H9 (cell line): ENCODE measurements at regions not wholly inside any gene's neighbourhood (a gene's known extent, or its start where the extent isn't known, plus 50 kb on each side); places are given as distances from the start of the nearest gene placed in this dataset.

Experiments used
- DNase-seq: peaks from one replicate; pipeline ENCODE4 v3.0.0-alpha.2; 2017
- H2AFZ ChIP-seq: one replicate; pipeline ENCODE4 v1.6.1; 2013; ENCODE audit warnings: mild to moderate bottlenecking, low read length, control low read depth, moderate library complexity
- H2AK5ac ChIP-seq: 2 replicates; pipeline ENCODE4 v1.6.1; 2013; ENCODE audit warnings: low read length, control low read depth, mixed read lengths; ENCODE audit not compliant: insufficient read length
- H2BK120ac ChIP-seq: one replicate; pipeline ENCODE4 v1.6.1; 2013; ENCODE audit warnings: low read depth, mild to moderate bottlenecking, low read length, control low read depth, inconsistent platforms; ENCODE audit not compliant: poor library complexity, severe bottlenecking
- H2BK12ac ChIP-seq: 2 replicates; pipeline ENCODE4 v1.6.1; 2013; ENCODE audit warnings: low read length, control low read depth, mixed read lengths, low read depth; ENCODE audit not compliant: insufficient read length
- H2BK15ac ChIP-seq: 2 replicates; pipeline ENCODE4 v1.6.1; 2013; ENCODE audit warnings: low read depth, low read length, control low read depth
- H2BK20ac ChIP-seq: one replicate; pipeline ENCODE4 v1.6.1; 2013; ENCODE audit warnings: low read depth, mild to moderate bottlenecking, low read length, control low read depth, inconsistent platforms; ENCODE audit not compliant: poor library complexity, severe bottlenecking
- H2BK5ac ChIP-seq: 2 replicates; pipeline ENCODE4 v1.6.1; 2013; ENCODE audit warnings: low read length, control low read depth, mixed read lengths; ENCODE audit not compliant: insufficient read length
- H3K14ac ChIP-seq: 2 replicates; pipeline ENCODE4 v1.6.1; 2013; ENCODE audit warnings: low read length, control low read depth; ENCODE audit not compliant: insufficient read depth
- H3K18ac ChIP-seq: 2 replicates; pipeline ENCODE4 v1.6.1; 2013; ENCODE audit warnings: low read depth, mild to moderate bottlenecking, mixed read lengths, low read length, control low read depth; ENCODE audit not compliant: insufficient read length
- H3K23ac ChIP-seq: 2 replicates; pipeline ENCODE4 v1.6.1; 2013; ENCODE audit warnings: low read length, control low read depth, mixed read lengths, low read depth; ENCODE audit not compliant: insufficient read length
- H3K23me2 ChIP-seq: 2 replicates; pipeline ENCODE4 v1.6.1; 2013; ENCODE audit warnings: low read depth, mild to moderate bottlenecking, mixed read lengths, low read length, control low read depth; ENCODE audit not compliant: insufficient read length, poor library complexity, severe bottlenecking
- H3K27ac ChIP-seq: 2 replicates; pipeline ENCODE4 v1.5.1; 2013; ENCODE audit warnings: low read length, control low read depth, mixed read lengths, low read depth; ENCODE audit not compliant: insufficient read length
- H3K27me3 ChIP-seq: 2 replicates; pipeline ENCODE4 v1.6.1; 2013; ENCODE audit warnings: low read length, control low read depth, inconsistent platforms; ENCODE audit not compliant: insufficient read depth
- H3K4ac ChIP-seq: 2 replicates; pipeline ENCODE4 v1.6.1; 2013; ENCODE audit warnings: low read depth, mild to moderate bottlenecking, control low read depth, inconsistent platforms, low read length, moderate library complexity
- H3K4me1 ChIP-seq: 2 replicates; pipeline ENCODE4 v1.6.1; 2013; ENCODE audit warnings: low read length, control low read depth, inconsistent platforms; ENCODE audit not compliant: insufficient read depth
- H3K4me2 ChIP-seq: 2 replicates; pipeline ENCODE4 v1.6.1; 2013; ENCODE audit warnings: low read length, control low read depth, mixed read lengths; ENCODE audit not compliant: insufficient read length, insufficient read depth
- H3K56ac ChIP-seq: 2 replicates; pipeline ENCODE4 v1.6.1; 2013; ENCODE audit warnings: low read depth, mild to moderate bottlenecking, mixed read lengths, low read length, control low read depth; ENCODE audit not compliant: insufficient read length
- H3K79me1 ChIP-seq: 2 replicates; pipeline ENCODE4 v1.6.1; 2013; ENCODE audit warnings: low read depth, mild to moderate bottlenecking, moderate library complexity, low read length, control low read depth, inconsistent platforms; ENCODE audit not compliant: insufficient read depth, poor library complexity, severe bottlenecking
- H3K79me2 ChIP-seq: 2 replicates; pipeline ENCODE4 v1.6.1; 2013; ENCODE audit warnings: low read length, control low read depth, inconsistent platforms; ENCODE audit not compliant: insufficient read depth
- H3K9ac ChIP-seq: 2 replicates; pipeline ENCODE4 v1.6.1; 2013; ENCODE audit warnings: low read length, control low read depth, mixed read lengths; ENCODE audit not compliant: insufficient read length; ENCODE audit errors: extremely low read depth
- H3K9me3 ChIP-seq: one replicate; pipeline ENCODE4 v1.6.1; 2013; ENCODE audit warnings: low read depth, low read length, inconsistent platforms; ENCODE audit not compliant: control insufficient read depth
- H3T11ph ChIP-seq: one replicate; pipeline ENCODE4 v1.6.1; 2013; ENCODE audit warnings: mild to moderate bottlenecking, low read length, control low read depth, inconsistent platforms
- H4K20me1 ChIP-seq: one replicate; pipeline ENCODE4 v1.6.1; 2013; ENCODE audit not compliant: control insufficient read depth, insufficient read length, insufficient read depth
- H4K5ac ChIP-seq: 2 replicates; pipeline ENCODE4 v1.6.1; 2013; ENCODE audit warnings: low read depth, mild to moderate bottlenecking, mixed read lengths, low read length, control low read depth; ENCODE audit not compliant: insufficient read length
- H4K8ac ChIP-seq: replicated peaks from 2 replicates; pipeline ENCODE4 v1.6.1; 2013; ENCODE audit warnings: low read length, control low read depth, mixed read lengths, low read depth; ENCODE audit not compliant: insufficient read length
- H4K91ac ChIP-seq: 2 replicates; pipeline ENCODE4 v1.6.1; 2013; ENCODE audit warnings: low read depth, mild to moderate bottlenecking, moderate library complexity, mixed read lengths, low read length, control low read depth; ENCODE audit not compliant: insufficient read length
- H3K27ac Mint-ChIP-seq, 3 experiments: 2 replicates in 2 of 3; 3 replicates in 1 of 3; pipeline ENCODE4 v1.8.0; 2020 to 2021; ENCODE audit warnings: mixed read lengths in 3 of 3, mild to moderate bottlenecking in 1 of 3, moderate library complexity in 1 of 3
- H3K27me3 Mint-ChIP-seq: 2 replicates; pipeline ENCODE4 v1.8.0; 2021; ENCODE audit warnings: low read depth, mild to moderate bottlenecking, moderate library complexity, mixed read lengths
- H3K36me3 Mint-ChIP-seq, 3 experiments: 2 replicates in 2 of 3; 3 replicates in 1 of 3; pipeline ENCODE4 v1.8.0; 2020 to 2021; ENCODE audit warnings: low read depth in 3 of 3, mixed read lengths in 3 of 3; ENCODE audit not compliant: insufficient read depth in 1 of 3
- H3K4me1 Mint-ChIP-seq, 2 experiments: 2 replicates each; pipeline ENCODE4 v1.8.0; 2020; ENCODE audit warnings: mixed read lengths in 2 of 2
- H3K4me3 Mint-ChIP-seq, 2 experiments: 2 replicates in 1 of 2; 3 replicates in 1 of 2; pipeline ENCODE4 v1.8.0; 2020 to 2021; ENCODE audit warnings: mild to moderate bottlenecking in 2 of 2, mixed read lengths in 2 of 2, moderate library complexity in 1 of 2
- H3K9me3 Mint-ChIP-seq, 2 experiments: 2 replicates in 1 of 2; 3 replicates in 1 of 2; pipeline ENCODE4 v1.8.0; 2020; ENCODE audit warnings: mild to moderate bottlenecking in 2 of 2, mixed read lengths in 2 of 2, moderate library complexity in 1 of 2
- WGBS: extraction: QIAGEN DNeasy Blood & Tissue Kit; methylation state at CpG from one replicate; pipeline ENCODE4 v1.1.7; 2013; ENCODE audit warnings: missing lambda C conversion rate, low lambda C conversion rate, mixed read lengths; ENCODE audit not compliant: insufficient read length; ENCODE audit errors: extremely low coverage; 5-methylcytosine and 5-hydroxymethylcytosine counted together
- TF ChIP-seq, protein P1 (sequence below): fragments of 200-600 bp; sonication (generic); conservative IDR thresholded peaks from 3 replicates; pipeline ENCODE4 v1.8.0; 2021; ENCODE audit warnings: antibody characterized with exemption, mild to moderate bottlenecking

DNA sequence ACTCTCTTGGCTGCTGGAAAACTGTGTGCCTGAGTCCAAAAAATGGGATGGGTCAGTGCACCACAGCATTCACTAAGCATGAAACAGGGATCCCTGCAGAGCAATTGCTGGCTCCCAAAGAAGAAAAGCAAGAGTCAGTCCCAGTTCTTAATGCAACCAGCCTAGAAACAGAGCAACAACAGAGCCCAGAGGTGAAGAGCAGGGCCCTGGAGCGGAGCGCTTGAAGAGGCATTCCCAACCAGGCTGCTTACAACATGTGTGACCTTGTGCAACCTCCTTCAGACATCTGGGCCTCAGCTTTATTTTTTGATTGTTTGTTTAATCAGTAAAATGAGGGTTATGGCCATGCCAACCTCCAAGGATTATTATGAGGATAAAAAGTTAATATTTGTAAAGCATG, 543.7 kb upstream of the COBL start:
- H2BK15ac ChIP-seq = no peak overlapping the region
- no peak overlapping the region for H4K91ac ChIP-seq
- no peak overlapping the region for H3K23ac ChIP-seq
- no peaks in the 10 kb centered on the region for H3K9me3 ChIP-seq
- H3K4me3 Mint-ChIP-seq = no peak overlapping the region
- H3K56ac ChIP-seq = no peak overlapping the region
- TF ChIP-seq, protein P1, sequence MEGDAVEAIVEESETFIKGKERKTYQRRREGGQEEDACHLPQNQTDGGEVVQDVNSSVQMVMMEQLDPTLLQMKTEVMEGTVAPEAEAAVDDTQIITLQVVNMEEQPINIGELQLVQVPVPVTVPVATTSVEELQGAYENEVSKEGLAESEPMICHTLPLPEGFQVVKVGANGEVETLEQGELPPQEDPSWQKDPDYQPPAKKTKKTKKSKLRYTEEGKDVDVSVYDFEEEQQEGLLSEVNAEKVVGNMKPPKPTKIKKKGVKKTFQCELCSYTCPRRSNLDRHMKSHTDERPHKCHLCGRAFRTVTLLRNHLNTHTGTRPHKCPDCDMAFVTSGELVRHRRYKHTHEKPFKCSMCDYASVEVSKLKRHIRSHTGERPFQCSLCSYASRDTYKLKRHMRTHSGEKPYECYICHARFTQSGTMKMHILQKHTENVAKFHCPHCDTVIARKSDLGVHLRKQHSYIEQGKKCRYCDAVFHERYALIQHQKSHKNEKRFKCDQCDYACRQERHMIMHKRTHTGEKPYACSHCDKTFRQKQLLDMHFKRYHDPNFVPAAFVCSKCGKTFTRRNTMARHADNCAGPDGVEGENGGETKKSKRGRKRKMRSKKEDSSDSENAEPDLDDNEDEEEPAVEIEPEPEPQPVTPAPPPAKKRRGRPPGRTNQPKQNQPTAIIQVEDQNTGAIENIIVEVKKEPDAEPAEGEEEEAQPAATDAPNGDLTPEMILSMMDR = no peak
- no peak for DNase-seq
- H3K18ac ChIP-seq = no peak overlapping the region
- no peak overlapping the region for H2BK12ac ChIP-seq
- no peaks in the 10 kb centered on the region for H3K23me2 ChIP-seq
- H2AFZ ChIP-seq = no peak overlapping the region
- no CpG with 5 or more reads among the region's 2 CpGs for WGBS
- no peak overlapping the region for H3T11ph ChIP-seq
- no peak overlapping the region for H2BK20ac ChIP-seq
- no peak overlapping the region for H3K4me2 ChIP-seq
- H3K9ac ChIP-seq = no peak overlapping the region
- no peaks in the 10 kb centered on the region for H4K20me1 ChIP-seq
- H3K27me3 Mint-ChIP-seq = no peaks in the 10 kb centered on the region
- no peak overlapping the region for H2BK120ac ChIP-seq
- no peaks in the 10 kb centered on the region for H3K9me3 Mint-ChIP-seq
- no peak overlapping the region for H3K4ac ChIP-seq
- H3K79me1 ChIP-seq = no peaks in the 10 kb centered on the region
- H3K4me1 Mint-ChIP-seq = no peaks in the 10 kb centered on the region
- H3K27me3 ChIP-seq = no peaks in the 10 kb centered on the region
- no peak overlapping the region for H2AK5ac ChIP-seq
- no peak overlapping the region for H4K8ac ChIP-seq
- H4K5ac ChIP-seq = no peak overlapping the region
- no peak overlapping the region for H3K27ac ChIP-seq
- no peak overlapping the region; a peak in 2 of 7 replicates for H3K27ac Mint-ChIP-seq
- no peak overlapping the region for H3K14ac ChIP-seq
- no peaks in the 10 kb centered on the region; a peak in 1 of 7 replicates for H3K36me3 Mint-ChIP-seq
- H3K79me2 ChIP-seq = no peaks in the 10 kb centered on the region
- H3K4me1 ChIP-seq = no peaks in the 10 kb centered on the region
- no peak overlapping the region for H2BK5ac ChIP-seq
